ENCODE measurements at regions not wholly inside any gene's neighbourhood (a gene's known extent, or its start where the extent isn't known, plus 50 kb on each side); places are given as distances from the start of the nearest gene placed in this dataset.

DNA sequence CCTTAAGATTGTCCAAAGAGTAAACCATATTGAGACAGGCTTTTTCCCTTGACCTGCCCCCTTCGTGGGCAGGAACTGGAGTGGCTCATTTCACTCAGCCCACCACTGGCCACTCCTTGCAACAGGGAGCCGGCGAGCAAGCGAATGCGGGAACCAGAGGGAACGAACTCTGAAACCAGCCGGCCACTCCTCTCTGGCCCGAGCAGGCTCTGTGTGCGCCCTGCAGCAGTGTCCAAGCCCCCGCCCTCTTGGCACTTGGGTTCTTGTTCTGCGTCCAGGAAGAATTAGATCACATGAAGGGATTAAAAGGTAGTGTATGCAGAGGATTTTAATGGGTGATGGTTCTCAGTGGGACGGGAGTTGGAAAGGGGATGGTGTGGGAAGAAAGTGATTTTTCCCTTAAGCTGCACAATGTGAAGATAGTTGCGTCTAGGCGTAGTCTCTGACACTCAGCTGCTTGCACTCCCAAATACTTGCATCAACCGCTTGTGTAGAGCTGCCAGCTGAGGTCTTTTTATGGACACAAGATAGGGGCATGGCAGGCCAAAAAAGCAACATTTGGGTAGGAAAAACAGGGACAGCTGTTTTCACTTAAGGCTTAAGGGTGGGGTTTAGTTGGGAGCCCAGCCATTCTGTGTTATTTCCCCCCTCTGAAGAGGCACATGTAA is 1209.7 kb upstream of the PCDH20 start:
- no peak overlapping the region for H3K27ac ChIP-seq (ENCODE audit: low read depth, low read length)
- no peak overlapping the region for H3K9ac ChIP-seq (ENCODE audit: low read length in 5 of 5)
- H3K36me3 ChIP-seq (ENCODE audit: control insufficient read depth in 5 of 5, insufficient read depth in 5 of 5, low read length in 5 of 5) = no peaks in the 10 kb centered on the region
- peaks cover 0 to 2% (median 0%) of the 10 kb centered on the region in 5 donors for H3K4me1 ChIP-seq (ENCODE audit: control insufficient read depth in 5 of 5, insufficient read depth in 5 of 5, low read length in 5 of 5)
- H3K9me3 ChIP-seq (ENCODE audit: control insufficient read depth in 5 of 5, low read length in 5 of 5) = peaks cover 0 to 6% (median 0%) of the 10 kb centered on the region in 5 donors
- H3K27me3 ChIP-seq (ENCODE audit: control insufficient read depth in 5 of 5, insufficient read depth in 4 of 5, low read length in 5 of 5) = no peaks in the 10 kb centered on the region
- no peak overlapping the region for H3K4me3 ChIP-seq (ENCODE audit: low read depth in 1 of 5, low read length in 5 of 5)

DNA sequence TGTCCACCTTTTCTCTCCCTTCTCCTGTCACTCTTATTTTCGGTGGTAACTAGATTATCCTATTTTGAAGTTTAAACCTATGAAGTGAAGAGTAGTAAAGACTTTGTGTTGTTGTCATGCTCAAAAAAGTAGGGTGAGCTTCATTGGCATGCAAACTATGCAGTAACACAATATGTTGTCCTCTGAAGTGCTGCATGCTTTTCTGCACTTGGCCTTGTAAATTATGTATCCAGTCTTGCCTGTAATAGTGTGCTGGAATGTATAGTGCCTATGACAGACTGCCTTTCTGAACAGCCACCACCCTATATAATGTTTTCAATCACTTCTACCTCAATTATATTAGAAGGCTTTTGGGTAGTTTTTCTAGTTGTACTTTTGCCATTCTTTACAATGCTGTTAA is 1198.2 kb upstream of the PCDH20 start:
- Histone ChIP-seq H3K9ac (ENCODE audit: low read length in 5 of 5) (no peak overlapping the region), H3K9me3 (ENCODE audit: control insufficient read depth in 5 of 5, low read length in 5 of 5) (peaks cover 0 to 7% (median 0%) of the 10 kb centered on the region in 5 donors), H3K4me1 (ENCODE audit: control insufficient read depth in 5 of 5, insufficient read depth in 5 of 5, low read length in 5 of 5) (no peaks in the 10 kb centered on the region), H3K36me3 (ENCODE audit: control insufficient read depth in 5 of 5, insufficient read depth in 5 of 5, low read length in 5 of 5) (no peaks in the 10 kb centered on the region), H3K27me3 (ENCODE audit: control insufficient read depth in 5 of 5, insufficient read depth in 4 of 5, low read length in 5 of 5) (peaks cover 0 to 3% (median 0%) of the 10 kb centered on the region in 5 donors), H3K27ac (ENCODE audit: low read depth, low read length) (no peak overlapping the region), H3K4me3 (ENCODE audit: low read depth in 1 of 5, low read length in 5 of 5) (no peak overlapping the region)

DNA sequence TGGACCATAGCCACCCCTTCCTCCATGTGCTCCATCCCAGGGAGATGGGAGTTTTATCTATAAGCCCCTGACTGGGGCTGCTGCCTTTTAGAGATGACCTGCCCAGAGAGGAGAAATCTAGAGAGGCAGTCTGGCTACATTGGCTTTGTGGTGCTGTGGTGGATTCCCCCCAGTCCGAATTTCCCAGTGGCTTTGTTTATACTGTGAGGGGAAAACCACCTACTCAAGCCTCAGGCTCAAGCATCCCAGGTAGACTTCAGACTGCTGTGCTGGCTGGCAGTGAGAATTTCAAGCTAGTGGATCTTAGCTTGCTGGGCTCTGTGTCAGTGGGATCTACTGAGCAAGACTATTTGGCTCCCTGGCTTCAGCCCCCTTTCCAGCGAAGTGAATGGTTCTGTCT is 1195.7 kb upstream of the PCDH20 start:
- Histone ChIP-seq H3K27me3 (ENCODE audit: control insufficient read depth in 5 of 5, insufficient read depth in 4 of 5, low read length in 5 of 5) (peaks cover 0 to 3% (median 0%) of the 10 kb centered on the region in 5 donors), H3K27ac (ENCODE audit: low read depth, low read length) (no peak overlapping the region), H3K4me1 (ENCODE audit: control insufficient read depth in 5 of 5, insufficient read depth in 5 of 5, low read length in 5 of 5) (no peaks in the 10 kb centered on the region), H3K4me3 (ENCODE audit: low read depth in 1 of 5, low read length in 5 of 5) (no peak overlapping the region), H3K36me3 (ENCODE audit: control insufficient read depth in 5 of 5, insufficient read depth in 5 of 5, low read length in 5 of 5) (no peaks in the 10 kb centered on the region), H3K9me3 (ENCODE audit: control insufficient read depth in 5 of 5, low read length in 5 of 5) (peaks cover 0 to 5% (median 0%) of the 10 kb centered on the region in 5 donors), H3K9ac (ENCODE audit: low read length in 5 of 5) (no peak overlapping the region)

DNA sequence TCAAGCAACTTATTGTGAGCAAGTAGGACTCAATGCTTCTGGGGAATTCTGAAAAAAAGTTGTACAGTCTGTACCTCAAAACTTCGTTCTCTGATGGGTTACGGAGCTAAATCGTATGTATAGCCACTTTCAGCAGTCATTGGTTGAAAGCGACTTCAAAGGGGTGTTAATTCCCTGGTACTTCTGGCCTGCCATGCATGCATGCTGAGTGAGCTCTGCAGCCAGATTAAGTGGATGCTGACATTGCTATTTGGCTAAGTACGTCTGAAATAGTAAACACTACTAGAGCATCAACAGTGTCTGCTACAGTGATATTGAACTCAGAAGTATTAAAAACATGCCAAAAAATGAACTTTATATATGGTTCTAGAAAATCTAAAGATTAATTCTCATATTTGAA is 1183.1 kb upstream of the PCDH20 start:
- H3K27ac ChIP-seq (ENCODE audit: low read depth, low read length) = no peak overlapping the region
- H3K9ac ChIP-seq (ENCODE audit: low read length in 5 of 5) = no peak overlapping the region
- H3K4me3 ChIP-seq (ENCODE audit: low read depth in 1 of 5, low read length in 5 of 5) = no peak overlapping the region
- H3K36me3 ChIP-seq (ENCODE audit: control insufficient read depth in 5 of 5, insufficient read depth in 5 of 5, low read length in 5 of 5) = no peaks in the 10 kb centered on the region
- no peaks in the 10 kb centered on the region for H3K27me3 ChIP-seq (ENCODE audit: control insufficient read depth in 5 of 5, insufficient read depth in 4 of 5, low read length in 5 of 5)
- no peaks in the 10 kb centered on the region for H3K9me3 ChIP-seq (ENCODE audit: control insufficient read depth in 5 of 5, low read length in 5 of 5)
- peaks cover 0 to 1% (median 0%) of the 10 kb centered on the region in 5 donors for H3K4me1 ChIP-seq (ENCODE audit: control insufficient read depth in 5 of 5, insufficient read depth in 5 of 5, low read length in 5 of 5)

DNA sequence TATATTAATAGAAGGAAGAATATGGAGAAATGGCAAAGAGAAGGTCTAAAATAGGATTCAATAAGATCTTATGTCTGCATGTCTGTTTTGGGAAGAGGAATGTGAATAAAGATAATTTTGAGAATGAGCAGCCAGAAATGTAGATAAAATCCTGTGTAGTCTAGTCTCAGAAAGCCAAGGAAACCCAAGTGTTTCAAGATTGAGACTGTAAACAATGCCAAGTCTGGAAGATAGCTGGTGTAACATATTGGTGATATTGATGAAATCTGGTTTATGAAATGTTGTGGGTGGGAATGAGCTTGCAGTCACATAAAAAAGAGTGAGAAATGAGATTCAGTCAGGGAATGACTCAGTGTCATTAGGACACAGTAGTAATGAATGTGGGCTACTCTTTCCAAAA is 1180.3 kb upstream of the PCDH20 start:
- H3K27me3 ChIP-seq (ENCODE audit: control insufficient read depth in 5 of 5, insufficient read depth in 4 of 5, low read length in 5 of 5) = no peaks in the 10 kb centered on the region
- H3K36me3 ChIP-seq (ENCODE audit: control insufficient read depth in 5 of 5, insufficient read depth in 5 of 5, low read length in 5 of 5) = no peaks in the 10 kb centered on the region
- H3K4me1 ChIP-seq (ENCODE audit: control insufficient read depth in 5 of 5, insufficient read depth in 5 of 5, low read length in 5 of 5) = peaks cover 0 to 1% (median 0%) of the 10 kb centered on the region in 5 donors
- no peak overlapping the region for H3K4me3 ChIP-seq (ENCODE audit: low read depth in 1 of 5, low read length in 5 of 5)
- no peak overlapping the region for H3K9ac ChIP-seq (ENCODE audit: low read length in 5 of 5)
- no peaks in the 10 kb centered on the region for H3K9me3 ChIP-seq (ENCODE audit: control insufficient read depth in 5 of 5, low read length in 5 of 5)
- H3K27ac ChIP-seq (ENCODE audit: low read depth, low read length) = no peak overlapping the region

DNA sequence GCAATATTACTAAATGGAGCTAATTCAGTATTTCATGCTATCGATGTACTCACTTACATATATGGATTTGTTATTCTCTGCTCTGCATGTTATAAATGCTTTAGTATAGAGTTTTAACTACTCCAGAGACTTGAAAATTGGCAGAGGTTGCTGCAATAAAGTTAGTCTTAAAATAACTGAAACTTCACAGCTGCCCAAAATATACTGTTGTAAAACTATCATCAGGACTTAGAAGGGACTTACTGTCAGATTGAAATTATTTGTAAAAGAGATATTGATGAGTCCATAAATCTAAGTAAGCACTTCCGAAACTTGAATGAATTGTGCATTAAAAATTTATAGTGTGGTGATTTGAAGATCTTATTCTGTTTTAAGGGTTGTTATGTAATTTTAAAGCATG is 1178.2 kb upstream of the PCDH20 start:
- no peaks in the 10 kb centered on the region for H3K27me3 ChIP-seq (ENCODE audit: control insufficient read depth in 5 of 5, insufficient read depth in 4 of 5, low read length in 5 of 5)
- H3K4me1 ChIP-seq (ENCODE audit: control insufficient read depth in 5 of 5, insufficient read depth in 5 of 5, low read length in 5 of 5) = peaks cover 0 to 1% (median 0%) of the 10 kb centered on the region in 5 donors
- H3K4me3 ChIP-seq (ENCODE audit: low read depth in 1 of 5, low read length in 5 of 5) = no peak overlapping the region
- H3K27ac ChIP-seq (ENCODE audit: low read depth, low read length) = no peak overlapping the region
- no peak overlapping the region for H3K9ac ChIP-seq (ENCODE audit: low read length in 5 of 5)
- H3K9me3 ChIP-seq (ENCODE audit: control insufficient read depth in 5 of 5, low read length in 5 of 5) = no peaks in the 10 kb centered on the region
- no peaks in the 10 kb centered on the region for H3K36me3 ChIP-seq (ENCODE audit: control insufficient read depth in 5 of 5, insufficient read depth in 5 of 5, low read length in 5 of 5)

DNA sequence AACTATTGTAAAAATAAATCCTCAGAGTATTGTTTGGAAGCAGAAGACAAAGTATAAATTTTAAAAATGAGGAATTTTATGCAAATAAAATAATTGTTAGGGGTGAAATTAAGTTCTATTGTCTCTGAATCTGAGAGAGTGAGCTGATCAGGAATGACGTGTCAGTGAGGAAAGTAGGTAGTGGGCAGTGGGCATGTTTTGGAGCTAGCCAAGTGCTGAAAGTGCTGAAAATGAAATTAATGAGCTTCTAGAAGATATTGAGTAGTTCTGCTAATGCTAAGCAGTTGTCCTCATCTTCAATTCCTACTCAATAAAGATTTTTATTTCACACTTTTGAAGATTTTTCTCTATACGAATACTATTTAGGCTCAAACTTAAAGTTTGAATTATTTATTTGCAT is 1167.8 kb upstream of the PCDH20 start:
- no peaks in the 10 kb centered on the region for H3K27me3 ChIP-seq (ENCODE audit: control insufficient read depth in 5 of 5, insufficient read depth in 4 of 5, low read length in 5 of 5)
- H3K27ac ChIP-seq (ENCODE audit: low read depth, low read length) = no peak overlapping the region
- H3K4me3 ChIP-seq (ENCODE audit: low read depth in 1 of 5, low read length in 5 of 5) = no peak overlapping the region

GRCh38 chr13:62578402-62578801 is 1162.8 kb upstream of the PCDH20 start:
- no peak overlapping the region for H3K9ac ChIP-seq (ENCODE audit: low read length in 5 of 5)
- no peaks in the 10 kb centered on the region for H3K27me3 ChIP-seq (ENCODE audit: control insufficient read depth in 5 of 5, insufficient read depth in 4 of 5, low read length in 5 of 5)
- no peaks in the 10 kb centered on the region for H3K9me3 ChIP-seq (ENCODE audit: control insufficient read depth in 5 of 5, low read length in 5 of 5)
- H3K4me1 ChIP-seq (ENCODE audit: control insufficient read depth in 5 of 5, insufficient read depth in 5 of 5, low read length in 5 of 5) = no peaks in the 10 kb centered on the region
- H3K4me3 ChIP-seq (ENCODE audit: low read depth in 1 of 5, low read length in 5 of 5) = no peak overlapping the region
- H3K36me3 ChIP-seq (ENCODE audit: control insufficient read depth in 5 of 5, insufficient read depth in 5 of 5, low read length in 5 of 5) = no peaks in the 10 kb centered on the region
- H3K27ac ChIP-seq (ENCODE audit: low read depth, low read length) = no peak overlapping the region

More for the DNA sequence above, 1167.8 kb upstream of the PCDH20 start:
- Histone ChIP-seq H3K9ac (ENCODE audit: low read length in 5 of 5) (no peak overlapping the region), H3K36me3 (ENCODE audit: control insufficient read depth in 5 of 5, insufficient read depth in 5 of 5, low read length in 5 of 5) (no peaks in the 10 kb centered on the region), H3K9me3 (ENCODE audit: control insufficient read depth in 5 of 5, low read length in 5 of 5) (no peaks in the 10 kb centered on the region), H3K4me1 (ENCODE audit: control insufficient read depth in 5 of 5, insufficient read depth in 5 of 5, low read length in 5 of 5) (no peaks in the 10 kb centered on the region)

GRCh38 chr13:62564770-62565169 is 1149.1 kb upstream of the PCDH20 start:
- no peaks in the 10 kb centered on the region for H3K4me1 ChIP-seq (ENCODE audit: control insufficient read depth in 5 of 5, insufficient read depth in 5 of 5, low read length in 5 of 5)
- H3K9ac ChIP-seq (ENCODE audit: low read length in 5 of 5) = no peak overlapping the region
- H3K27me3 ChIP-seq (ENCODE audit: control insufficient read depth in 5 of 5, insufficient read depth in 4 of 5, low read length in 5 of 5) = no peaks in the 10 kb centered on the region
- no peak overlapping the region for H3K27ac ChIP-seq (ENCODE audit: low read depth, low read length)
- H3K9me3 ChIP-seq (ENCODE audit: control insufficient read depth in 5 of 5, low read length in 5 of 5) = no peaks in the 10 kb centered on the region
- no peaks in the 10 kb centered on the region for H3K36me3 ChIP-seq (ENCODE audit: control insufficient read depth in 5 of 5, insufficient read depth in 5 of 5, low read length in 5 of 5)
- H3K4me3 ChIP-seq (ENCODE audit: low read depth in 1 of 5, low read length in 5 of 5) = no peak overlapping the region

DNA sequence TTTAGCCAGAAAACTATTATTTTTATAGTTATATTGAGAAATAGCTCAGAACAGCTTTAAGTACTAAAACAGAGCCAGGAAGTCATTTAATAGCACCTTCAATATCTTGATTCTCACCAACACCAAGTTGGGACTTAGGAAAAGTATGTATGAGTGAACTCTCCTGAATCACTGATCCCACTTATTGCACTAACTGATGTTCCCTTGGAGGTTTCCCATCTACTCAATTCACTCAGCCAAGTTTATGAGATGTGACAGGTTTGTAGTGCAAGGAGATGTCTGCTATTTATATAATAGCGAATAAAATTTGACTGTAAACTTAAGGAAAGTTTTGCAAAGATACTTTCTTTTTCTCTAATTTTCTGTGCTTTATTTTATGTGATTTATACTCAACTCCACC is 1147.6 kb upstream of the PCDH20 start:
- Histone ChIP-seq H3K27ac (ENCODE audit: low read depth, low read length) (no peak overlapping the region), H3K9ac (ENCODE audit: low read length in 5 of 5) (no peak overlapping the region), H3K4me3 (ENCODE audit: low read depth in 1 of 5, low read length in 5 of 5) (no peak overlapping the region), H3K36me3 (ENCODE audit: control insufficient read depth in 5 of 5, insufficient read depth in 5 of 5, low read length in 5 of 5) (no peaks in the 10 kb centered on the region), H3K27me3 (ENCODE audit: control insufficient read depth in 5 of 5, insufficient read depth in 4 of 5, low read length in 5 of 5) (no peaks in the 10 kb centered on the region), H3K9me3 (ENCODE audit: control insufficient read depth in 5 of 5, low read length in 5 of 5) (no peaks in the 10 kb centered on the region), H3K4me1 (ENCODE audit: control insufficient read depth in 5 of 5, insufficient read depth in 5 of 5, low read length in 5 of 5) (no peaks in the 10 kb centered on the region)
